ENCODE measurements at regions not wholly inside any gene's neighbourhood (a gene's known extent, or its start where the extent isn't known, plus 50 kb on each side); places are given as distances from the start of the nearest gene placed in this dataset.
"Not testable (repeated sequence)": the region's sequence is repeated elsewhere in the genome, so short reads cannot be mapped to it uniquely, and the experiment has no call there.

DNA sequence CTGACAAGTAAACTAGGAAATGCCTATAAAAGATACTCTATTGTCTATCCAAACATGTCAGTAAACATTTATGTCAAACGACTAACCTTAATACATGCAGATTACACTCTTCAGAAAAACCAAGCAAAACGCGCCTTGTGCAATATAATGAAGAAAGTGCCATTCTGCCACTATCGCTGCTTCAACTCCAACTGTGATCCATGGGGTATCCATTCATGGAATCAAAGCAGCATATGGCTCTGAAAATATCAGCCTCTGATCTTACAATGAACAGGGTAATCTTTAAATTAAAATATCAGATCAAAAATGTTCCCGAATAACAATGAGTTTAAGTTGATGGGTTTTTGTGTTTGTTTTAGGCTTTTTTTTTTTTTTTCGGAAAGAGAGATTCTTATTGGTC is 105.5 kb upstream of the SETMAR start:
- TF ChIP-seq, protein P1, sequence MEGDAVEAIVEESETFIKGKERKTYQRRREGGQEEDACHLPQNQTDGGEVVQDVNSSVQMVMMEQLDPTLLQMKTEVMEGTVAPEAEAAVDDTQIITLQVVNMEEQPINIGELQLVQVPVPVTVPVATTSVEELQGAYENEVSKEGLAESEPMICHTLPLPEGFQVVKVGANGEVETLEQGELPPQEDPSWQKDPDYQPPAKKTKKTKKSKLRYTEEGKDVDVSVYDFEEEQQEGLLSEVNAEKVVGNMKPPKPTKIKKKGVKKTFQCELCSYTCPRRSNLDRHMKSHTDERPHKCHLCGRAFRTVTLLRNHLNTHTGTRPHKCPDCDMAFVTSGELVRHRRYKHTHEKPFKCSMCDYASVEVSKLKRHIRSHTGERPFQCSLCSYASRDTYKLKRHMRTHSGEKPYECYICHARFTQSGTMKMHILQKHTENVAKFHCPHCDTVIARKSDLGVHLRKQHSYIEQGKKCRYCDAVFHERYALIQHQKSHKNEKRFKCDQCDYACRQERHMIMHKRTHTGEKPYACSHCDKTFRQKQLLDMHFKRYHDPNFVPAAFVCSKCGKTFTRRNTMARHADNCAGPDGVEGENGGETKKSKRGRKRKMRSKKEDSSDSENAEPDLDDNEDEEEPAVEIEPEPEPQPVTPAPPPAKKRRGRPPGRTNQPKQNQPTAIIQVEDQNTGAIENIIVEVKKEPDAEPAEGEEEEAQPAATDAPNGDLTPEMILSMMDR (IDR thresholded peaks at IDR 0.05) = no peak
- H3K27me3 ChIP-seq = no peaks in the 10 kb centered on the region
- no peak for DNase-seq (ENCODE audit: low spot score in 2 of 2)
- H3K4me3 ChIP-seq = no peak overlapping the region
- intact Hi-C loops (cut with DNase I) = no loop called here
- H3K4me1 ChIP-seq = no peaks in the 10 kb centered on the region
- no peaks in the 10 kb centered on the region for H3K36me3 ChIP-seq
- H3K27ac ChIP-seq = no peak overlapping the region
- H3K9me3 ChIP-seq = no peaks in the 10 kb centered on the region

DNA sequence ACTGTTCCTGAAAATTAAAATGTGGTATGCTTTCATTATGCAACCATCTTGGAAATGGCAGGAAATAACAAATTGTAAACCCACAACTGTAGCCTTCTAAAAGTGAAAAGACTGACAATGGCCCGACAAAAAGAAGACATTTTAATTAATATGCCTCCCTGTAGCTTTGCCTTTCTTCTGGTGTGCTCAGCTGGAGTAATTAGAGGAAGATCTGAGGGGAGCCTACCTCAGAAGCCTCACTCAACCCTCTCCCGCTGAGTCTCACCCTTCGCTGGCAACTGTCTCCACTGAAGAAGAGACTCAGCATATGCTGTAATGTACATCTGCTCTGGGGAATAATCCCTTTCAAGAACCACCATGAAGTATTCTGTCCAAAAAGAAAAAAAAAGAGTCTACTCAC is 104.7 kb upstream of the SETMAR start:
- intact Hi-C loops (cut with DNase I) = no loop called here
- H3K27me3 ChIP-seq = no peaks in the 10 kb centered on the region
- no peaks in the 10 kb centered on the region for H3K9me3 ChIP-seq
- no peaks in the 10 kb centered on the region for H3K4me1 ChIP-seq
- H3K27ac ChIP-seq = no peak overlapping the region
- no peak overlapping the region for H3K4me3 ChIP-seq
- no peak for DNase-seq (ENCODE audit: low spot score in 2 of 2)
- TF ChIP-seq, protein P1 (IDR thresholded peaks at IDR 0.05) = no peak
- no peaks in the 10 kb centered on the region for H3K36me3 ChIP-seq

DNA sequence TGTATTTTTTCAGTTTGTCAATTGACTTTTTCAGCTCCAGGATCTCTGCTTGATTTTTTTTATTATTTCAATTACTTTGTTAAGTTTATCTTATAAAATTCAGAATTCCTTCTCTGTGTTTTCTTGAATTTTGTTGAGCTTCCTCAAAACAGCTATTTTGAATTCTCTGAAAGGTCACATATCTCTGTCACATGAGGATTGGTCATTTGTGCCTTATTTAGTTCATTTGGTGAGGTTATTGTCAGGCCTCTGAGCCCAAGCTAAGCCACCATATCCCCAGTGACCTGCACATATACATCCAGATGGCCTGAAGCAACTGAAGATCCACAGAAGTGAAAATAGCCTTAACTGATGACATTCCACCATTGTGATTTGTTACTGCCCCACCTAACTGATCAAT is 98.4 kb upstream of the SETMAR start:
- H3K27me3 ChIP-seq; intact Hi-C loops (cut with DNase I); H3K36me3 ChIP-seq; H3K9me3 ChIP-seq; H3K4me3 ChIP-seq; H3K4me1 ChIP-seq; H3K27ac ChIP-seq; DNase-seq (ENCODE audit: low spot score in 2 of 2): not testable (repeated sequence)

DNA sequence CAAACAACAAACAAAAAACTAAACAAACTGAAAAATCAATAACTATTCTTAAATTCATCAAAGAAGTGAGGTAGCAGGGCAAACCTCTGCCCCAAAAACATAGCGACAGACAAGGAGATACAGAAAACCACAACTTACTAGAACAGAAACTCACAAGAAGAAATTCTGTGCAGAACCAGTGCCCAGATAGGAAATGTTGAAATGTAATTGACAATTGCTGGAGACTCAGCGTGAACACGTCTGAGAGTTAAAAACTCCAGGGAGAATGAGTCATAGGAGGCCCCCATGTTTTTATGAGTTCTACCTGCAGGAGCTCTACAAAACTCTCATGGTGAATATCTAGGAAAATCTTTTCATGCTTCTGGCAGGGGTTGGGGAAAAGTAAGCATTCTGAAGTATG is 95.5 kb upstream of the SETMAR start:
- no peaks in the 10 kb centered on the region for H3K4me1 ChIP-seq
- no peaks in the 10 kb centered on the region for H3K36me3 ChIP-seq
- intact Hi-C loops (cut with DNase I) = no loop called here
- H3K27ac ChIP-seq = no peak overlapping the region
- DNase-seq (ENCODE audit: low spot score in 2 of 2) = no peak
- no peak overlapping the region for H3K4me3 ChIP-seq
- TF ChIP-seq, protein P1 (IDR thresholded peaks at IDR 0.05) = no peak
- H3K27me3 ChIP-seq = no peaks in the 10 kb centered on the region
- H3K9me3 ChIP-seq = no peaks in the 10 kb centered on the region

DNA sequence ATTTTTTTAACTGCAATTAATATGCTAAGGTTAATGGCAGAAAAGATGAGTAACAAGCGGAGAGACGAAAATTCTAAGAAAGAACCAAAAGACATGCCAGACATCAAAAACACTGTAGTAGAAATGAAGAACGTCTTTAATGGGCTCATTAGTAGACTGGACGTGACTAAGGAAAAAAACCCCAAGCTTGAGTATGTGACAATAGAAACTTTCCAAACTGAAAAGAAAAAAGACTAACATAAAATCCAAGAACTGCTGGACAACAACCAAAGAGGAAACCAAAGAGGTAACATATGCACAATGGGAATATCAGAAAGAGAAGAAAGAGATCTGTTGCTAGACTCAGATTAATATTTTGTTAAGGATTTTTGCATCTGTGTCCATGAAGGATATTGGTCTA is 94.6 kb upstream of the SETMAR start:
- Histone ChIP-seq H3K36me3 (no peaks in the 10 kb centered on the region), H3K9me3 (peaks cover 0 to 5% of the 10 kb centered on the region in 2 donors), H3K27me3 (no peaks in the 10 kb centered on the region), H3K4me3 (no peak overlapping the region), H3K27ac (no peak overlapping the region), H3K4me1 (no peaks in the 10 kb centered on the region)
- DNase-seq (ENCODE audit: low spot score in 2 of 2) = no peak
- TF ChIP-seq, protein P1 (IDR thresholded peaks at IDR 0.05) = no peak
- intact Hi-C loops (cut with DNase I) = no loop called here

DNA sequence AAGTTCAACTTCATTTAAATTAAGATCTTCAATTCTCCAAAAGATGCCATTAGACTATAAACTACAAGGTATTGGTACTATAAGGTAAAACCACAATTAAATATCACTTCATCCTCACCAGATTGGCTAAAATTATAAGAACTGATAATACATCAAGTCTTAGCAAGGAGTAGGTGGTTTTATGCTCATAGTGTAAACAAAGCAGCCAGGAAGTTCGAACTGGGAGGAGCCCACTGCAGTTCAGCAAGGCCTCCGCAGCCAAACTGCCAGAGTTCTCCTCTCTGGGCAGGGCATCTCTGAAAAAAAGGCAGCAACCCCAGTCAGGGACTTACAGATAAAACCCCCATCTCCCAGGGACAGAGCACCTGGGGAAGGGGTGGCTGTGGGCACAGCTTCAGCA is 91.6 kb upstream of the SETMAR start:
- Histone ChIP-seq H3K27me3 (no peaks in the 10 kb centered on the region), H3K4me1 (no peaks in the 10 kb centered on the region), H3K27ac (no peak overlapping the region), H3K36me3 (no peaks in the 10 kb centered on the region), H3K4me3 (no peak overlapping the region), H3K9me3 (peaks cover 0 to 16% of the 10 kb centered on the region in 2 donors)
- no peak for DNase-seq (ENCODE audit: low spot score in 2 of 2)
- TF ChIP-seq, protein P1 (IDR thresholded peaks at IDR 0.05) = no peak
- intact Hi-C loops (cut with DNase I) = no loop called here

DNA sequence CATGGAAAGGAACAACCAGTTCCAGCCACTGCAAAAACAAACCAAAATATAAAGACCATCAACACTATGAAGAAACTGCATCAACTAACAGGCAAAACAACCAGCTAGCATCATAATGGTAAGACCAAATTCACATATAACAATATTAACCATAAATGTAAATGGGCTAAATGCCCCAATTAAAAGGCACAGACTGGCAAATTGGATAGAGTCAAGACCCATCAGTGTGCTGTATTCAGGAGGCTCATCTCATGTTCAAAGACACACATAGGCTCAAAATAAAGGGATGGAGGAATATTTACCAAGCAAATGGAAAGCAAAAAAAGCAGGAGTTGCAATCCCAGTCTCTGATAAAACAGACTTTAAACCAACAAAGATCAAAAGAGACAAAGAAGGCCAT is 89.7 kb upstream of the SETMAR start:
- H3K27me3 ChIP-seq; H3K36me3 ChIP-seq; intact Hi-C loops (cut with DNase I); DNase-seq (ENCODE audit: low spot score in 2 of 2); H3K4me1 ChIP-seq; H3K4me3 ChIP-seq; H3K27ac ChIP-seq: not testable (repeated sequence)
- H3K9me3 ChIP-seq = peaks cover 0 to 23% of the 10 kb centered on the region in 2 donors

DNA sequence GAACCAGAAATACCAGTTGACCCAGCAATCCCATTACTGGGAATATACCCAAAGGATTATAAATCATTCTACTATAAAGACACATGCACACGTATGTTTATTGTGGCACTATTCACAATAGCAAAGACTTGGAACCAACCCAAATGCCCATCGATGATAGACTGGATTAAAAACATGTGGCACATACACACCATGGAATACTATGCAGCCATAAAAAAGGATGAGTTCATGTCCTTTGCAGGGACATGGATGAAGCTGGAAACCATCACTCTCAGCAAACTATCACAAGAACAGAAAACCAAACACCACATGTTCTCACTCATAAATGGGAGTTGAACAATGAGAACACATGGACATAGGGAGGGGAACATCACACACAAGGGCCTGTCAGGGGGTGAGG is 86.2 kb upstream of the SETMAR start:
- H3K27ac ChIP-seq; H3K27me3 ChIP-seq; H3K4me3 ChIP-seq; DNase-seq (ENCODE audit: low spot score in 2 of 2); intact Hi-C loops (cut with DNase I); H3K4me1 ChIP-seq; H3K36me3 ChIP-seq: not testable (repeated sequence)
- H3K9me3 ChIP-seq = peaks cover 0 to 23% of the 10 kb centered on the region in 2 donors
